HG02623 (cell line): ENCODE measurements at regions not wholly inside any gene's neighbourhood (a gene's known extent, or its start where the extent isn't known, plus 50 kb on each side); places are given as distances from the start of the nearest gene placed in this dataset.

Experiments
- ATAC-seq: cut with Tn5 transposase; IDR thresholded peaks from one replicate; pipeline ENCODE4 v1.9.1; 2021; ENCODE audit warnings: moderate library complexity; ENCODE audit not compliant: unreplicated experiment

DNA sequence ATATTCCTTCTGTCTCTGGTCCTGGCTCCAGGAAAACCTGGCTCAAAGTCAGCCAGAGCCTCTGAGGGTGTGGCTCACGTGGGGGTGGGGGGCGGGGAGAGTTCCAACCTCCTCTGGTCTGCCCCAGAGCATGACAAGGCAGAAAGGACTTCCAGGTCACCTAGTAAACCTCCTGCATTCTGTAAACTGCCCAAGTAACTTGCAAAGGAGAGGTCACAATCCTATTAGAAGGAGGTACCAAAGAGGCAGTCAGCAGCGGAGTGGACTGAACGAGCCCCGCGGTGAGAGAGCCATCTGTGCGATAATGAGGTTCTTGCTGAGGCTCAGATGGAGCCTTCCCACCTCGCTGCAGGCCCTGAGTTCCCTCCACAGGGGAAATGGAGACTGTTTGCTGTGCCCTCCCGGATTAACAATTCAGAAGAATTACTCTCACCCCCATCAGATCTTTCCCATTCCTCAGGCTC lies 58.9 kb upstream of the GATA6 start:
- no peak for ATAC-seq

DNA sequence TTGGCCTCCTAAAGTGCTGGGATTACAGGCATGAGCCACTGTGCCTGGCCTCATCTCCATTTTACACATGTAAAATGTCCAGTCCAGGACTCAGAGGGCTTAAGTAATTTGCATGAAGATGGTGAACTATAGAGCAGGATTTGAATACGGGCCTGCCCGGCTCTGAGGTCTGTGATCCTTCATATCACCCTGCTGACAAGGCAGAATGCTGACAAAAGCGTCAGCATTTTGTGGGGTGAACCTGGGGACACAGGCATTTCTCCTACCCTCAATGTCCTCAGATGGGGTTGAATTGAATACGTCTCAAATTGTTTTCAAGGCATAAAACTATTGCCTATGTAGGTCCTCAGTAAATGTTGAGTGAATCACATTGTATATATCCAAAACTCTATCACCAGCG lies 57.2 kb upstream of the GATA6 start:
- ATAC-seq, result no peak

DNA sequence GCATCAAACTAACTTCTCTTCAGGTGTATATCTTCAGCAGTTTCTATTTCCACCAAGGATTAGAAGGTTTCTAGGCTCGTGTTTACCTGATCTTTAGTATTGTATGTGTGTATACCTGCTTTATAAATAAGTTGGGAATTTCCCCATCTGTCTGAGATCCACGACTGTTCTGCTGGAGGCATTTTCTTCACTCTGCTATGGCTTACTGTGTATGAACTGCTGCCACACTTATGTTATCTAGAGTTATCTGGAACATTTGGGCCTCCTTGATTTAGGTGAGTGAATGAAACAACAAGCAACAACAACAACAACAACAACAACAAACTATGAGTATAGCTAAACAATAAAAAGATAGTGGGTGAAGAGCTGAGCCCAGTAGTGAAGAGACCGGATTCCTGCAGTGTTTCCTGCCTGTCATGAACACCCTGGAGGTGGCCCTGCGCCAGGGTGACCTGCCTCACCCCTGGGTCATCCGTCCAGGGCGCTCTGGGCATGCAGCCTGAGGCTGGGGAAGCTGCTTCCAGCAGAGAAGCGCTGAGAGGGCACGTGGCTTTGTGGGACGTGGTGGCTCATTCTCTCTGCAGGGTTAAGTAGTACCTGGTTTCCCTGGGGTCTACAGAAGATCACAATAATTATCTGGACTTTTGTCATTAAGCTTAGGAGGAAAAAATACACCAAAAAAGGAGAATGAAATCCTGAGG lies 56.1 kb upstream of the GATA6 start:
- ATAC-seq, result no peak

DNA sequence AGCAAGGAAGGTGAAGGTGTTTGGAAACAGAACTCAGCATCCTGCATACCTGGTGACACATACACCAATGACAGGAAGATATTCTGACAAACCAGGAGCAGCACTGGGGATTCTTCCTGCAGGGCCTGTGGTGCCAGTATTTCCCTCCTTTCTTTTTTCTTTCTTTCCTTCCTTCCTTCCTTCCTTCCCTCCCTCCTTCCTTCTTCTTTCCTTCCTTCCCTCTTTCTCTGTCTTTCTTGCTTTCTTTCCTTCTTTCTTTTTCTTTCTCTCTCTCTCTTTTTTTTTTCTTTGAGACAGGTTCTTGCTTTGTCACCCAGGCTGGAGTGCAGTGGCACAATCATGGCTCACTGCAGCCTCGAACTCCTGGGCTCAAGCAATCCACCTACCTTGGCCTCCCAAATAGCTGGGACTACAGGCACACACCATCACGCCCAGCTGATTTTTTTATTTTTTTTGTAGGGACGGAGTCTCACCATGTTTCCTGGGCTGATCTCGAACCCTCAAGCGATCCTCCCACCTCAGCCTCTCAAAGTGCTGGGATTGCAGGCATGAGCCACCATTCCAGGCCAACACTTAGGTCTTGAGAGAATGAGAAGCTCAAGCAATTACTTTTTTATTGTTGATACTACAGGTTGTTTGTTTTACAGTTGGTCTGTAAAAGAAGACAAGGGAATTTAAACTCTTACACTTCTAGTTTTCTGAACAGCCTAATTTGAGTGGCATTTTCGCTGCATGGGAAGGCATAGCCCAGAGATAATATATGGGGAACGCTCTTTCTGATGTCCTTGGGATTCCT lies 54.7 kb upstream of the GATA6 start:
- ATAC-seq, result no peak

DNA sequence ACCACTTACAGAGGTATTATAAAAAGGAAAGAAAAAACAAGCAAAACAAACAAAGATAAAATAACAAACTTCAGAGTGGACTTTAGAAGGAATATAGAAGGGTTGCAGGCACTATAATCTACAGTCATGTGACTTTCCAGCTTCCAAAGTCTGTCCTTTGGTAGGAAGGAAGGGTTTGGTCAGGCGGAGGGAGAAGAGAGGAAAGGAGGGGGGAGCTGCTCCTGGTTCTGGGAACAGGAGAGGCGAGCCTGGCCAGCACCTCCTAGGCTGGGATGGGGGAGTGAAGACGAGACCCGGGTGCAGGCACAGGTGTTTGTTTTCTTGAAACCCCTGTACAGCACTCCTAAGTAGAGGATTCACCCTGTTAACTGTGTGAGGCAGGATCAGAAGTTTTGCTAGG lies 53.8 kb upstream of the GATA6 start:
- ATAC-seq, result no peak
